ENCODE measurements at regions not wholly inside any gene's neighbourhood (a gene's known extent, or its start where the extent isn't known, plus 50 kb on each side); places are given as distances from the start of the nearest gene placed in this dataset.
"Not testable (repeated sequence)": the region's sequence is repeated elsewhere in the genome, so short reads cannot be mapped to it uniquely, and the experiment has no call there.

DNA sequence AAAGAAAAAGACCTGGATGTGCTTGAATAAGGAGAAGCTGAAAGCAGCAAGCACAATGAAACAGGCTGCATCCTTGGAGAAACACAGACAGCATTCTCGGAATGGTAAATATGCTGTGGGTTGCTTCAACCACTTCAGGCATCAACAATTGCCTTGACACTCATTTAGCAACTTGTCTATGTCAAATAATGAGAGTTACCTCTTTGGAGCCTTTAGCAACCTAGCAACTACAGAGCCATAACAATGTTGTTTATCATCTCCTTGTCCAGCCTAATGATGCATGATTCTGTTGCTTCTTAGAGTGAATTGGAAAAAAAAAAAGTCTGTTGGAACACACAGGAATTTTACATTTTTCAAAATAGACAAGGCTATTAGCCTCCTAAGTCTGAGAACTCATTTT, 410.6 kb downstream of the PIK3C3 start:
- CTCF ChIA-PET (ENCODE audit: unreplicated experiment), result no interaction called here
- BruUV-seq (replicated peaks), result no TSS peak
- H3K4me1 ChIP-seq (ENCODE audit: insufficient read depth, low read length, poor library complexity, severe bottlenecking), result no peaks in the 10 kb centered on the region

DNA sequence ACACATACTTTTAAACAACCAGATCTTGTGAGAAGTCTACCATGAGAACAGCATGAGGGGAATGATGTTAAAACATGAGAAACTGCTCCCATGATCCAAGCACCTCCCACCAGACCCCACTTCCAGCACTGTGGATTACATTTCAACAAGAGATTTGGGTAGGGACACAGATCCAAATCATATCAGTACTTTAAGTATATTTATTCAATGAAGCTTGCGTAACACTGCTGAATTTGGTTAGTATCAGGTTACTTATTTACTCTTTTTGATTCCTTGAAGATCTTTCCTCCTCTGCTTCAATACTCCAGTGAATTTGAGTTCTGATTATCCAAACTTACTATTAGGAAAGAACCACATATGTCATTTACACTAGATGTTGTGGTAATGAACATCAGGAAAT, 418.6 kb downstream of the PIK3C3 start:
- H3K9me2 ChIP-seq (ENCODE audit: insufficient read depth, low read length), result no peaks in the 10 kb centered on the region
- ChIA-PET CTCF (ENCODE audit: unreplicated experiment) (no interaction called here), POLR2A (no interaction called here)
- H2AFZ ChIP-seq (ENCODE audit: low read length), result no peak overlapping the region
- TF ChIP-seq EZH2phosphoT487 (IDR thresholded peaks at IDR 0.05; ENCODE audit: borderline replicate concordance, low read depth, low read length), result no peak
- no peak for TF ChIP-seq CTCF (conservative IDR thresholded peaks at IDR 0.05; ENCODE audit: low read length)
- H3K27ac ChIP-seq (ENCODE audit: low read depth, low read length, poor library complexity, severe bottlenecking), result no peak overlapping the region
- BruUV-seq (replicated peaks), result no TSS peak
- H4K20me1 ChIP-seq (ENCODE audit: insufficient read depth, low read length), result no peaks in the 10 kb centered on the region
- H3K4me3 ChIP-seq (ENCODE audit: low read depth, low read length, poor library complexity, severe bottlenecking), result no peak overlapping the region
- no peak overlapping the region for H3K4me2 ChIP-seq (ENCODE audit: low read length)
- intact Hi-C loops (cut with micrococcal nuclease; ENCODE audit: unreplicated experiment), result no loop called here
- no peaks in the 10 kb centered on the region for H3K36me3 ChIP-seq (ENCODE audit: insufficient read depth, low read length)
- H3K4me1 ChIP-seq (ENCODE audit: insufficient read depth, low read length, poor library complexity, severe bottlenecking), result no peaks in the 10 kb centered on the region
- H3K9me3 ChIP-seq (ENCODE audit: low read length), result no peaks in the 10 kb centered on the region
- no peak for DNase-seq (ENCODE audit: low spot score)
- no peaks in the 10 kb centered on the region for H3K79me2 ChIP-seq (ENCODE audit: insufficient read depth, low read depth, low read length)

More for the DNA sequence above, 410.6 kb downstream of the PIK3C3 start:
- H2AFZ ChIP-seq (ENCODE audit: low read length), result no peak overlapping the region
- TF ChIP-seq EZH2phosphoT487 (IDR thresholded peaks at IDR 0.05; ENCODE audit: borderline replicate concordance, low read depth, low read length) (no peak), CTCF (conservative IDR thresholded peaks at IDR 0.05; ENCODE audit: low read length) (no peak)
- H3K27ac ChIP-seq (ENCODE audit: low read depth, low read length, poor library complexity, severe bottlenecking), result no peak overlapping the region
- no peak for DNase-seq (ENCODE audit: low spot score)
- POLR2A ChIA-PET, result no interaction called here
- H3K9me2 ChIP-seq (ENCODE audit: insufficient read depth, low read length), result no peaks in the 10 kb centered on the region
- no peaks in the 10 kb centered on the region for H3K9me3 ChIP-seq (ENCODE audit: low read length)
- H3K4me2 ChIP-seq (ENCODE audit: low read length), result no peak overlapping the region
- H3K79me2 ChIP-seq (ENCODE audit: insufficient read depth, low read depth, low read length), result no peaks in the 10 kb centered on the region
- intact Hi-C loops (cut with micrococcal nuclease; ENCODE audit: unreplicated experiment), result no loop called here
- no peak overlapping the region for H3K4me3 ChIP-seq (ENCODE audit: low read depth, low read length, poor library complexity, severe bottlenecking)
- no peaks in the 10 kb centered on the region for H3K36me3 ChIP-seq (ENCODE audit: insufficient read depth, low read length)
- no peaks in the 10 kb centered on the region for H4K20me1 ChIP-seq (ENCODE audit: insufficient read depth, low read length)

DNA sequence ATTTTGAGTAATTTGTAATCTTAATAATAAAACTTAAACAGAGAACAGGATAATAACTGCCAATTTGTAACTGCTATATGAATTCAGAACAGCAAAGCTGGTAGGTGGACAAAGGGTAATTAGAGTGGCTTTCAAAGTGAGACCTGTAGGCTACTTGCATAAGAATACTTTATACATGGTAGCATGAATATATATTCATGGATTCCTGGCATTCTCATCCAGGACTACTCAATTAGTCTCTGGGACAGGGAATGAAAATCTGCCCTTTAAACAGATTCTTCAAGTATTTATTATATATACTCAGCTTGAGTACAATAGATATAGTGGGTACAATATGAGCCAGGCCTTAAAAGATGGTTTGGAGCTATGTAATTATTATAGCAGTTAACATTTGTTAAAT, 419.9 kb downstream of the PIK3C3 start:
- no peak for TF ChIP-seq EZH2phosphoT487 (IDR thresholded peaks at IDR 0.05; ENCODE audit: borderline replicate concordance, low read depth, low read length)
- no peak for TF ChIP-seq CTCF (conservative IDR thresholded peaks at IDR 0.05; ENCODE audit: low read length)
- Histone ChIP-seq H3K4me1 (ENCODE audit: insufficient read depth, low read length, poor library complexity, severe bottlenecking) (no peaks in the 10 kb centered on the region), H2AFZ (ENCODE audit: low read length) (no peak overlapping the region), H3K4me2 (ENCODE audit: low read length) (no peak overlapping the region), H4K20me1 (ENCODE audit: insufficient read depth, low read length) (no peaks in the 10 kb centered on the region), H3K4me3 (ENCODE audit: low read depth, low read length, poor library complexity, severe bottlenecking) (no peak overlapping the region), H3K36me3 (ENCODE audit: insufficient read depth, low read length) (no peaks in the 10 kb centered on the region), H3K79me2 (ENCODE audit: insufficient read depth, low read depth, low read length) (no peaks in the 10 kb centered on the region), H3K27ac (ENCODE audit: low read depth, low read length, poor library complexity, severe bottlenecking) (no peak overlapping the region), H3K9me3 (ENCODE audit: low read length) (no peaks in the 10 kb centered on the region), H3K9me2 (ENCODE audit: insufficient read depth, low read length) (no peaks in the 10 kb centered on the region)
- intact Hi-C loops (cut with micrococcal nuclease; ENCODE audit: unreplicated experiment), result no loop called here
- ChIA-PET POLR2A (no interaction called here), CTCF (ENCODE audit: unreplicated experiment) (no interaction called here)
- BruUV-seq (replicated peaks), result no TSS peak
- DNase-seq (ENCODE audit: low spot score), result no peak

DNA sequence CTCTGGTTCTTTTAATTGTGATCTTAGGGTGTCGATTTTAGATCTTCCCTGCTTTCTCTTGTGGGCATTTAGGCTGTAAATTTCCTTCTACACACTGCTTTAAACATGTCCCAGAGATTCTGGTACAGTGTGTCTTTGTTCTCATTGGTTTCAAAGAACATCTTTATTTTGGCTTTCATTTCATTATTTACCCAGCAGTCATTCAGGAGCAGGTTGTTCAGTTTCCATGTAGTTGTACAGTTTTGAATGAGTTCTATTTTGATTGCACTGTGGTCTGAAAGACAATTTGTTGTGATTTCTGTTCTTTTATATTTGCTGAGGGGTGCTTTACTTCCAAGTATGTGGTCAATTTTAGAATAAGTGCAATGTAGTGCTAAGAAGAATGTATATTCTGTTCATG, 423.8 kb downstream of the PIK3C3 start:
- DNase-seq (ENCODE audit: low spot score); H3K36me3 ChIP-seq (ENCODE audit: insufficient read depth, low read length); H3K9me2 ChIP-seq (ENCODE audit: insufficient read depth, low read length); H3K27ac ChIP-seq (ENCODE audit: low read depth, low read length, poor library complexity, severe bottlenecking); H3K79me2 ChIP-seq (ENCODE audit: insufficient read depth, low read depth, low read length); H3K4me2 ChIP-seq (ENCODE audit: low read length); CTCF ChIA-PET (ENCODE audit: unreplicated experiment); BruUV-seq (replicated peaks); H2AFZ ChIP-seq (ENCODE audit: low read length); H3K9me3 ChIP-seq (ENCODE audit: low read length); H4K20me1 ChIP-seq (ENCODE audit: insufficient read depth, low read length); H3K4me3 ChIP-seq (ENCODE audit: low read depth, low read length, poor library complexity, severe bottlenecking); intact Hi-C loops (cut with micrococcal nuclease; ENCODE audit: unreplicated experiment); H3K4me1 ChIP-seq (ENCODE audit: insufficient read depth, low read length, poor library complexity, severe bottlenecking): not testable (repeated sequence)
- POLR2A ChIA-PET, result interaction anchor here (1.2 kb wide), 1 partner anchor 10 kb away, joined by 3 read pairs; no protein-coding TSS in a partner anchor

- POLR2A ChIA-PET, result interaction anchor here (0.6 kb wide), 1 partner anchor 988 kb away, joined by 3 read pairs; no protein-coding TSS in a partner anchor
- H3K79me2 ChIP-seq (ENCODE audit: insufficient read depth, low read depth, low read length); H3K4me1 ChIP-seq (ENCODE audit: insufficient read depth, low read length, poor library complexity, severe bottlenecking); H3K9me2 ChIP-seq (ENCODE audit: insufficient read depth, low read length); H3K4me2 ChIP-seq (ENCODE audit: low read length); H3K36me3 ChIP-seq (ENCODE audit: insufficient read depth, low read length); CTCF ChIA-PET (ENCODE audit: unreplicated experiment); H3K27ac ChIP-seq (ENCODE audit: low read depth, low read length, poor library complexity, severe bottlenecking); H2AFZ ChIP-seq (ENCODE audit: low read length); intact Hi-C loops (cut with micrococcal nuclease; ENCODE audit: unreplicated experiment); DNase-seq (ENCODE audit: low spot score); H3K4me3 ChIP-seq (ENCODE audit: low read depth, low read length, poor library complexity, severe bottlenecking); BruUV-seq (replicated peaks); H3K9me3 ChIP-seq (ENCODE audit: low read length); H4K20me1 ChIP-seq (ENCODE audit: insufficient read depth, low read length): not testable (repeated sequence)
These were observed 426.2 kb downstream of the PIK3C3 start for GRCh38 chr18:42381236-42381635.
